ENCODE measurements at regions not wholly inside any gene's neighbourhood (a gene's known extent, or its start where the extent isn't known, plus 50 kb on each side); places are given as distances from the start of the nearest gene placed in this dataset.

DNA sequence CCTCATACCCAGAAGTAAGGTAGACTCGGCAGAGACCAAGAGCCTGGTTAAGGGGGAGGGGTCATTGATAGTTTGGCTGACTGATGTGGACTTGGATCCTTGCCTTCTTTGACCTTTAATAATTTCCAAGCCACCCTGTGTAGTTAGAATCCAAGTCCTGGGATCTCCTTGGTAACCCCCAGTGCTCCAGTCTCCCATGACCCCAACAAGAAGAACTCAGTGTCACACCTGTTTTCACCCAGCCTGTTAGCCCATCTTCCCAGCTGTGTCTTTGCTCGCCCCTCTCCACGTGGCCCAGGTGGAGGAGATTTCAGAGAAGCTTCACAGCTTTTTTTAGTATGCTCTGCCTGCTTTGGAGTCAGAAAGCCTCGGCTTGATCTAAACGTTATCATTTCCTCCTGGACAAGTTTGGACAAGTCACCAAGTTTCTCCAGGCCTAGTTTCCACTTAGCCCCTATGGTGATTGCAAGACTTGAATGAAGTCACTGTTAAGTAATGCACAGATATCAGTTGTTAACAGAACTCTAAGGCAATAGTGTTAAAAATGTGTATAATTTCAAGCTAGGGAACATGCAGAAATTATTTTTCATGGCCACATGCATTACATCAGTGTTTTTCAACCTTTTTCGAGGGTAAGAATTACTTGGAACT lies 170.0 kb downstream of the TMEM38B start:
- Histone ChIP-seq H3K36me3 (ENCODE audit: control insufficient read depth, insufficient read depth, low read length) (no peaks in the 10 kb centered on the region), H3K27ac (ENCODE audit: low read depth, low read length) (no peak overlapping the region), H3K4me1 (ENCODE audit: control insufficient read depth, insufficient read depth, low read length) (no peaks in the 10 kb centered on the region), H3K4me3 (ENCODE audit: low read depth, low read length) (no peak overlapping the region), H3K27me3 (ENCODE audit: control insufficient read depth, insufficient read depth, low read length) (no peaks in the 10 kb centered on the region), H3K9me3 (ENCODE audit: control insufficient read depth, insufficient read depth, low read depth, low read length) (no peaks in the 10 kb centered on the region), H3K9ac (ENCODE audit: low read length) (no peak overlapping the region)

DNA sequence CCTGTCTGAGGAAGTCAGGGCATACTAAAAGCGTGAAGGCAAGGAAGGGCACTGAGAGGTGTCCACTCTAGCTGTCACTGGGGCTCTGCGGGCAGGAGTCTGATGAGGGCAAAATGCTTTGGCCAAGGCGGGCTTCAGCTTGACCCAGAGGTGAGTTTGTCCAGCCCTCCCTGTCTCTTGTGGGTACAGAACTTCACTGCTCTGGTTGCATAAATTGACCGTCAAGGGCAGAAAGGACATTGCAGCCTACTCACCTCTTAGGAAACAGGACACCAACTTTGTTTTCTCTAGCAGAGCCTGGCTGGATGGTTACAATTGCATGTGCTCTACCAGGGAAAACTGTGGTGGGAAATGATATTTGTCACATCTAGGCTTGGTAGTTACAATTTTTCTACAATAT lies 170.9 kb downstream of the TMEM38B start:
- no peaks in the 10 kb centered on the region for H3K36me3 ChIP-seq (ENCODE audit: control insufficient read depth, insufficient read depth, low read length)
- H3K4me3 ChIP-seq (ENCODE audit: low read depth, low read length), result no peak overlapping the region
- H3K27me3 ChIP-seq (ENCODE audit: control insufficient read depth, insufficient read depth, low read length), result no peaks in the 10 kb centered on the region
- no peak overlapping the region for H3K27ac ChIP-seq (ENCODE audit: low read depth, low read length)
- no peak overlapping the region for H3K9ac ChIP-seq (ENCODE audit: low read length)
- no peaks in the 10 kb centered on the region for H3K4me1 ChIP-seq (ENCODE audit: control insufficient read depth, insufficient read depth, low read length)
- no peaks in the 10 kb centered on the region for H3K9me3 ChIP-seq (ENCODE audit: control insufficient read depth, insufficient read depth, low read depth, low read length)

DNA sequence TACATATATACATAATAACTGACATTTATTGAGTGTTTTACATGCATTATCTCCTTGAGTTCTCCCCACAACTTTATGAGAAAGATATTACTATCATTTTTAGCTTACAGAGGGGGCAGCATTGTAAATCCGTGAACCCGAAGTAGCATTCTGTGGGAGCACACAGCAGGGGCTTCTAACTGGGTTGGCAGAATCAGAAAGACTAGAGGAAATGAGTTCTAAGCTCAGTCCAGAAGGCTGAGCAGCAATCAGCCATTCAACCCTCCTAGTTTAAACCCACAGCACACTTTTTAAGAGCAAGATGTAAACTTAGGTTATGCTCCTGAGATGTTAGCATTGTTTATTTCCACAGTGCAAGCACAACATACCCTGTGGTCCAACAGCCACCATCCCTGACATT lies 177.2 kb downstream of the TMEM38B start:
- H3K4me1 ChIP-seq (ENCODE audit: control insufficient read depth, insufficient read depth, low read length), result no peaks in the 10 kb centered on the region
- no peaks in the 10 kb centered on the region for H3K36me3 ChIP-seq (ENCODE audit: control insufficient read depth, insufficient read depth, low read length)
- no peak overlapping the region for H3K9ac ChIP-seq (ENCODE audit: low read length)
- H3K27me3 ChIP-seq (ENCODE audit: control insufficient read depth, insufficient read depth, low read length), result no peaks in the 10 kb centered on the region
- no peak overlapping the region for H3K4me3 ChIP-seq (ENCODE audit: low read depth, low read length)
- no peak overlapping the region for H3K27ac ChIP-seq (ENCODE audit: low read depth, low read length)
- H3K9me3 ChIP-seq (ENCODE audit: control insufficient read depth, insufficient read depth, low read depth, low read length), result no peaks in the 10 kb centered on the region

DNA sequence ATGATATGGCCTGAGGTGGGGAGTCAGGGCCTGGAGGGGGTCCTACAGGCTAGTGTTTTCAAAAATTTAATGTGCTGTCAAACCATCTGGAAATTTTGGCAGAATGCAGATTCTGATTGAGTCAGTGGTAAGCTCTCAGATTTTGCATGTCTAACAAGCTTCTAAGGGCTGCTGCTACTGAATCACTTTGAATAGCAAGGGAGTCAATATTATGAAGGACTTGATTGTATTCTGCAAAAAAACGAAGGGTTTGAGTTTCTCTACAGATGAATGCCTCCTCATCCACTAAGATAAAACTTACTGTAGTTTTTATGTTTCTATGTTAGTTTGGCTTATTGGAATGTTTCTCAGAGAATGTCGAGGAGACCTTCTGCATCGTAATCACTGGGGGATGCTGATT lies 179.5 kb downstream of the TMEM38B start:
- Histone ChIP-seq H3K27ac (ENCODE audit: low read depth, low read length) (no peak overlapping the region), H3K9ac (ENCODE audit: low read length) (no peak overlapping the region), H3K4me1 (ENCODE audit: control insufficient read depth, insufficient read depth, low read length) (no peaks in the 10 kb centered on the region), H3K4me3 (ENCODE audit: low read depth, low read length) (no peak overlapping the region), H3K36me3 (ENCODE audit: control insufficient read depth, insufficient read depth, low read length) (no peaks in the 10 kb centered on the region), H3K9me3 (ENCODE audit: control insufficient read depth, insufficient read depth, low read depth, low read length) (no peaks in the 10 kb centered on the region), H3K27me3 (ENCODE audit: control insufficient read depth, insufficient read depth, low read length) (no peaks in the 10 kb centered on the region)

DNA sequence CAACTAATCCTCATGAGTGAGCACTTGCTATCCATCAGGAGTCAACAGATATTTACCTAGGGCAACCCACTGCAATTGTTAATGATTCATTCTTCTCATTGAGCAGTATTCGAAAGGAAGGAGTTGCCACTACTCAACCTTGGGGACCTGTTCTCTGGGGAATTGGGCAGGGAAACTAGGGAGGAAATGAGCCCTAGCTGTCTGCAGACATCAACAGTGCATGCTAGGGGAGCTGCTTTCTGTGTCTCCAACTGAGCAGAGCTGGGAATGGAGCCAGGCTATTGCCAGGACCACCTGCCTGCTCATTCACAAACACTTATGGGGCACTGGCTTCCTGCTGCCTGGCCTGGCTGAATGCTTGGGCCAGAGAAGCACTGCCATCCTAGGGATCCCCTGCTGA lies 183.4 kb downstream of the TMEM38B start:
- H3K27ac ChIP-seq (ENCODE audit: low read depth, low read length), result no peak overlapping the region

DNA sequence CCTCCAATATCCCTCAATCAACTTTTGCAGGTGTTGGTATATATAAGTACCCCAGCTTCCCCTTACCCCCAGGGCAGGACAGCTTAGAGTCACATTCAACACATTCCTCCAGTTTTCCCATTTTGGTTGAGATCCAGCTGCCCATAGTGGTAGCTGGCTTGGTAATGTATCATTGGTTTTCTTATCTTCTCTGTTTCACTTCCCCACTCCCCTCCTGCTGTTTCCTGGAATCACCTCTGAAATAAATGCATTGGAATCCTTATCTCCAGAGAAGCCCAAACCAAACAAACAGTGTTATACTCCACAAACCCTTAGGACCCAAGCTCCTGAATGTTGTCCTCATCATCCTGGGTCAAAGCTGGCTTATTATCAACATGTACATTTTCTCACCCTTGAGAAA lies 184.8 kb downstream of the TMEM38B start:
- Histone ChIP-seq H3K9me3 (ENCODE audit: control insufficient read depth, insufficient read depth, low read depth, low read length) (no peaks in the 10 kb centered on the region), H3K36me3 (ENCODE audit: control insufficient read depth, insufficient read depth, low read length) (no peaks in the 10 kb centered on the region), H3K9ac (ENCODE audit: low read length) (no peak overlapping the region), H3K27me3 (ENCODE audit: control insufficient read depth, insufficient read depth, low read length) (no peaks in the 10 kb centered on the region), H3K4me3 (ENCODE audit: low read depth, low read length) (no peak overlapping the region), H3K27ac (ENCODE audit: low read depth, low read length) (no peak overlapping the region), H3K4me1 (ENCODE audit: control insufficient read depth, insufficient read depth, low read length) (no peaks in the 10 kb centered on the region)

More for the DNA sequence above, 183.4 kb downstream of the TMEM38B start:
- Histone ChIP-seq H3K36me3 (ENCODE audit: control insufficient read depth, insufficient read depth, low read length) (no peaks in the 10 kb centered on the region), H3K9ac (ENCODE audit: low read length) (no peak overlapping the region), H3K4me3 (ENCODE audit: low read depth, low read length) (no peak overlapping the region), H3K27me3 (ENCODE audit: control insufficient read depth, insufficient read depth, low read length) (no peaks in the 10 kb centered on the region), H3K9me3 (ENCODE audit: control insufficient read depth, insufficient read depth, low read depth, low read length) (no peaks in the 10 kb centered on the region), H3K4me1 (ENCODE audit: control insufficient read depth, insufficient read depth, low read length) (no peaks in the 10 kb centered on the region)

DNA sequence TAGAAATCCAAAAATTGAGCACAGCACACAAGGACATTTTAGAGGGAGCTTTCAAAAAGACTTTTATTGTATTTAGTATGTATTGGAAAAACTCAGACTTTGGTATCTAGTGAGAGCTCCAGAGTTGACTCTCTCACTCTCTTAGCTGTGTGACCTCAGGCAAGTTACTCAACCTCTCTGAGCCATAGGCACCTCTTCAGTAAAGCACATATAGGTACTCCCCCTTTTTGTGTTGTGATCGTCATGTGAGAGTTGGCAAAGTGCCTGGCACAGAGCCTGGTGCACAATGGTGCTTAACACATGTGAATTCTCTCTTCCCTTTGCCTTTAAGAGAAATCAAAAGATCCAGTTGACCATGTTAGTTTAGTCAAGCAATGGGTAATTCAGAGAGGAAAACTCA lies 186.2 kb downstream of the TMEM38B start:
- Histone ChIP-seq H3K4me1 (ENCODE audit: control insufficient read depth, insufficient read depth, low read length) (no peaks in the 10 kb centered on the region), H3K36me3 (ENCODE audit: control insufficient read depth, insufficient read depth, low read length) (no peaks in the 10 kb centered on the region), H3K4me3 (ENCODE audit: low read depth, low read length) (no peak overlapping the region), H3K9me3 (ENCODE audit: control insufficient read depth, insufficient read depth, low read depth, low read length) (no peaks in the 10 kb centered on the region), H3K27ac (ENCODE audit: low read depth, low read length) (no peak overlapping the region), H3K9ac (ENCODE audit: low read length) (no peak overlapping the region), H3K27me3 (ENCODE audit: control insufficient read depth, insufficient read depth, low read length) (no peaks in the 10 kb centered on the region)

DNA sequence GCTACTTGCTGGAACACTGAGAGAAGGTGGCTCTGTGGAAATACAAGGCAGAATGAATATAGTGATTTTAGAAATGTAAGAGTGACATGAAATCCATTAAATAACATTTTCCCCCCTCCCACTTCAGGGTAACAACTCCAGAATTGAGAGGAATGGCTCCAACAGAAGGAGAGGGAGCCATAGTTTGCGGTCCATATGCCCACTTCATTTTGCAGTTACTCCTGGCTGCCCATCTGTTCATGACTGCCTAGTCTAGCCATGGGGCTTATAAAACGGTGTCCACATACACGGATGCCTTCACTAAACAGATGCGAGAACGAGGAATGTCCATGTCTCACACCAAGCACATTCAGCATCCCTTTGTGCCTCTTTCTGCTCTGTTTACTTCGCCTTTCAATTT lies 186.7 kb downstream of the TMEM38B start:
- Histone ChIP-seq H3K27me3 (ENCODE audit: control insufficient read depth, insufficient read depth, low read length) (no peaks in the 10 kb centered on the region), H3K9me3 (ENCODE audit: control insufficient read depth, insufficient read depth, low read depth, low read length) (no peaks in the 10 kb centered on the region), H3K27ac (ENCODE audit: low read depth, low read length) (no peak overlapping the region), H3K4me3 (ENCODE audit: low read depth, low read length) (no peak overlapping the region), H3K9ac (ENCODE audit: low read length) (no peak overlapping the region), H3K4me1 (ENCODE audit: control insufficient read depth, insufficient read depth, low read length) (no peaks in the 10 kb centered on the region), H3K36me3 (ENCODE audit: control insufficient read depth, insufficient read depth, low read length) (no peaks in the 10 kb centered on the region)

DNA sequence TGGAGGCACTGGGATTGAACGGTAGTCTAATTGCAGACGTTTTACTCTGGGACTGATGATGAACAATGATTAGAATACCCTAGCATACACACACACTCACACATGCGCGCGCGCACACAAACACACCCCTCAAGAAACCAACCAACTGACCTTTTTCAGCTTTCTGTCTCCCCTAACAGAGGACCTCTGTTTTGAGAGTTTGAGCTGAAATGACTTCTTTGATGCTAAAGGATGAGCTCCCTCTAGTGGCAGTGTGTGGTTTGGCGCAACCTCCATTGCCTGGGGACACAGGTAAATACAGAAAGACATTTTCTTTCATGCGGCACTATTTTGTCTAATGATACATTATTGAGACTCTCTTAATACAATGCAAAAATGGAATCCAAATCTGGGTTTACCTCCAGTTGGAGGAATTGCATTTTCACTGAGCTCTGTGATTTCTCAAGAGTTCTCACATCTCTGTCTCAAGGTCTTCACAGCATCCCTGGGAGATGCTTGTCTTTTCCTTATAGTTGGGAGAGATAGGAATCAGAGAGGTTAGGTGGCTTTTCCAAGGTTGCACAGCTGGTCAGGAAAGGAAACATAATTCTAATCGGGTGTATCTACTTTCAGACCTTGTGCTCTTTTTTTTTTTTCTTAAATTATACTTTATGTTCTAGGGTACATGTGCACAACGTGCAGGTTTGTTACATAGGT lies 187.5 kb downstream of the TMEM38B start:
- no peaks in the 10 kb centered on the region for H3K9me3 ChIP-seq (ENCODE audit: control insufficient read depth, insufficient read depth, low read depth, low read length)
- no peak overlapping the region for H3K9ac ChIP-seq (ENCODE audit: low read length)
- H3K4me1 ChIP-seq (ENCODE audit: control insufficient read depth, insufficient read depth, low read length), result no peaks in the 10 kb centered on the region
- H3K4me3 ChIP-seq (ENCODE audit: low read depth, low read length), result no peak overlapping the region
- H3K36me3 ChIP-seq (ENCODE audit: control insufficient read depth, insufficient read depth, low read length), result no peaks in the 10 kb centered on the region
- H3K27ac ChIP-seq (ENCODE audit: low read depth, low read length), result no peak overlapping the region
- H3K27me3 ChIP-seq (ENCODE audit: control insufficient read depth, insufficient read depth, low read length), result no peaks in the 10 kb centered on the region

DNA sequence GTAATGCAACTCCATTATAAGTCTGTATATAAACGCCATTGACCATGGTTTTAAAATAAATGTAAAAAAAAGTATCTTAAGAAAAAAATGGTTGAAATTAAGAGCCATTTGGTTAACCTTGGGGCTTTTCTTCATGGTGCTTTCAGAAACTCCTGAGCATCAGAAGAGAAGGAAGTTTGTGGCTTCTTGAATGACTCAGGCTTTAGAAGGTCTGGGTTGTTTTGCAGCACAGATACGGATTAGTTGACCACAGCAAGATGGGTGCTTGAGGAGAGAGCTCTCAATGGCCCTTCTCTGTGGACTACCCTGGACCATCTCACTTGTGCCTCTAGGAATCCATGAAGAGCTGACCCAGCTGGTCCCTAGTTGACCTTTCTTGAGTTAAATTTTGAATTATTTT lies 189.5 kb downstream of the TMEM38B start:
- Histone ChIP-seq H3K9ac (ENCODE audit: low read length) (no peak overlapping the region), H3K27ac (ENCODE audit: low read depth, low read length) (no peak overlapping the region), H3K9me3 (ENCODE audit: control insufficient read depth, insufficient read depth, low read depth, low read length) (no peaks in the 10 kb centered on the region), H3K4me3 (ENCODE audit: low read depth, low read length) (no peak overlapping the region), H3K4me1 (ENCODE audit: control insufficient read depth, insufficient read depth, low read length) (no peaks in the 10 kb centered on the region; the same call in 1 of the 2 replicates), H3K36me3 (ENCODE audit: control insufficient read depth, insufficient read depth, low read length) (no peaks in the 10 kb centered on the region), H3K27me3 (ENCODE audit: control insufficient read depth, insufficient read depth, low read length) (no peaks in the 10 kb centered on the region)

DNA sequence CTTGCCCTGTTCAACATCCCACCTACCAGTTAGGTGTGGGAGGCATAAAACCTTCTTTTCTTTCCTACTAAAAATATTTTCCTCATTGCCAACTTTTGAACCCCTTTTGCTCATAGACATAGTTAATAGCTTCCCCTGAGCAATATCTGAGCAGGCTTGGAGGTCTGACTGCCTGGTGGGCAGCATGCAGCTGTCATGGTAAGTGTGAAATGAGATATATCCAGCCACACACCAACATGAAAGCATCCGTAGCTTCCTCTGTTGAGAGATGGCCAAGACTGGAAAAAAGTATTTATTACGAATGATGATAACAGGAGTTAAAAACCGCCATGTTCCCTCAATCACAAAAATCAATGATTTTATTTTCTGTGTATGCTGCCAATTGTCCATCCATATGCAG lies 190.1 kb downstream of the TMEM38B start:
- no peaks in the 10 kb centered on the region for H3K36me3 ChIP-seq (ENCODE audit: control insufficient read depth, insufficient read depth, low read length)
- no peak overlapping the region for H3K4me3 ChIP-seq (ENCODE audit: low read depth, low read length)
- no peaks in the 10 kb centered on the region; the same call in 1 of the 2 replicates for H3K4me1 ChIP-seq (ENCODE audit: control insufficient read depth, insufficient read depth, low read length)
- no peak overlapping the region for H3K27ac ChIP-seq (ENCODE audit: low read depth, low read length)
- no peak overlapping the region for H3K9ac ChIP-seq (ENCODE audit: low read length)
- H3K9me3 ChIP-seq (ENCODE audit: control insufficient read depth, insufficient read depth, low read depth, low read length), result no peaks in the 10 kb centered on the region
- H3K27me3 ChIP-seq (ENCODE audit: control insufficient read depth, insufficient read depth, low read length), result no peaks in the 10 kb centered on the region
